ENCODE measurements at regions not wholly inside any gene's neighbourhood (a gene's known extent, or its start where the extent isn't known, plus 50 kb on each side); places are given as distances from the start of the nearest gene placed in this dataset.
"Not testable (repeated sequence)": the region's sequence is repeated elsewhere in the genome, so short reads cannot be mapped to it uniquely, and the experiment has no call there.

DNA sequence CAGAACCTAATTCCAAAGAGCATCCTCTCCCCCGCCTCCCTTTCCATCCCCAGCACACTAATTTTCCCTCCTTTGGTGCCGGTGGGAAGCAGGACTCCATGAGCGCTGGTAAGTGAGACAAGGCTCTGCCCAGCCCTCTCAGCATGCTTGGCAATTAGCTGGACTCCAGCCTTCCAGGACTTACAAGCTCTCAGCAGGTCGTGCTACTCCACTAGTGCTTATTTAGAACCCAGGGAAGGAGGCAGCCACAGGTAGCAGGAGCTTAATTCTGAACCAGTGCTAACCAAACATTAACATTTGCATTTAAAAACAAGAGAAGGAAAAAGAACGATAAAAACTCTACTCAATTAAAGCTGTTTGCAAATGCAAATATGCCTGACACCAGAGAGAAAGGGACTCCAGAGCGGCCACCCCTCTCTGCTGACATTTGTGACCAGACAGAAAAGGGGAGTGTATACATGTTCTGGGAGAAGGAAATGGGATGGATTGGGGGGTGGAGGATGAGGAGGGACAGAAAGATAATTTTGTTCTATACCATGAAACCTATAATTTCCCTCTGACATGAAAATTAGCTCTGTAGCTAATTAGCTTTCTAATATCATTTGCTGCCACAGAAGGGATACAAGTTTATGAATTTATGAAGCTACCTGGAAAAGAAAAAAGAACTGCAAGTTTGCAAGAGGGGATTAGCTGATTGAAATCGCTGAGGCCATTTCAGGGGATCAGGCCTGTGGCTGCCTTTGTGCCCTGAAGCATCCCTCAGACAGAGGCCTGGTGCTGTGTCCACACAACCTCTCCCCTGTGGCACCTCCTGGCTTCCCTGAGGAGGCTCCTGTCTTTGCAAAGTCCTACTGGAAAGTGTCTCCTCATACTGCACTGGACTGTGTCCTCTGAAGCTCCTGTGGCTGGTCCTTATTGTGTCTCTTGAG lies 266.3 kb downstream of the SEC61B start:
- no peak for DNase-seq

DNA sequence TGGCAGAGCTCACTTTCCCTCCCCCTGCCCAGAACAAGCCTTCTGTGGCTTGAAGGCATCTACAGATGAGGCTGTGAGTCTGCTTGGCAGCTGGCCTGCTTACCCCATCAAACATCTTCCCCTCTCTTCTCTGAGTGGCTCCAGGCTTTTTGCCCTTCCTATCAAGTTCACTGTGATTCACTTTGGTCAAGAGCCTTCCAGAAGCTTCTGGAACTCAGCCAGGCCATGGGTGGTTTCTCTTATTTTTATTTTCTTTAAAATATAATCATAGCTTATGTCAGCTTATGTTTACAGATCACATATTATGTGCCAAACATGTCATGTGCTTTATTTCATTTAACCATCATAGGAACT lies 267.0 kb downstream of the SEC61B start:
- no peak for DNase-seq

DNA sequence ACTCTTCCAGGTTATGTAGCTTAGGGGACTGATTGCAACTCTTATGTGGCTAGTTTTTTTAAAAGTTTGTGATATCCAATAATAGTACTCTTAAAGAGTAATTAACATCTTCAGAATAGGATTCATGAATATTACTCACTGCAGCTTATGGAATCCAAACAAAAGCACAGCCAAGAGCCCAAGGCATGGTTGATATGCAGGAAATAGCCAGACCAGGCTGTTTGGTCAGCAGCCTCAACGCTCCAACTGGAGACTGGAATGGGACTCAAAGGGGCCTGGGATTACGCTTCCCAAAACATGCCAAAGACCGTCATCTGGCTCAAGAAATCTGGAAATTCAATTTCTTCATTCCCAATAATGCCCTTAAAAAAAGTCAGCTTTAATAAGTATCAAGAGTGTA lies 268.6 kb downstream of the SEC61B start:
- DNase-seq = no peak

DNA sequence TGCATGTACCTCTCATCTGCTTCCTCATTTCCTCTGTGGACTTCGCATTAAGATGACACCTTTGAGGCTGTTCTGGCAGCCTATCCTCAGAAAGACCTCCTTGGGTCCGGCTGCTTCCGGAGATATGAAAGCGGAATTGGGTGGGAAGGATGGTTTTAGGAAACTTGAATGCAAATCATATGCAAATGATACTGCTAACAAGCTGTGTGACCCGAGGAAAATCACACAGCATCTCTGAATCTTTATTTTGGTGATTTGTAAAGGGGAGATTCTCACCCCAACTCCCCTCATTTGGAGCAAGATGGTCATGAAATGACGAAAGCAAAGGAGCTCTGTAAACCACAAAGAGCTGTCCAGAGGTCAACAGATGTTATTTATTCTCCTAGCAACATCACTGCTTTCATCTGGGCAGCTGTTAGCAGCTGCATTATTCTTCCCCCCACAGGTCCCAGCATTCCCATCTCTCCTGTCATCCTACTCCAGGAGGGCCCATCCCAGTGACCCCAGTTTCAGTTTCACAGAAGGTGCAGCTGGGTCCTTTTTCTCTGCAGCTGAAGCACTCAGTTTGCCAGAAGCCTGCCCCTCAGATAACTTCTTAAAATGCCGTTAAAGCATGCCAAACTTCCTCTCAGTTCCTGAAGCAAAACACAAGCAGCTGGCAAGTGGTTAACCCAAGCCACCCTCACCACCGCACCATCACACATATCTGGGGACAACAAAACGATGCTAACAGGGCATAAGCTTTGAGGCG lies 269.5 kb downstream of the SEC61B start:
- no peak for DNase-seq

DNA sequence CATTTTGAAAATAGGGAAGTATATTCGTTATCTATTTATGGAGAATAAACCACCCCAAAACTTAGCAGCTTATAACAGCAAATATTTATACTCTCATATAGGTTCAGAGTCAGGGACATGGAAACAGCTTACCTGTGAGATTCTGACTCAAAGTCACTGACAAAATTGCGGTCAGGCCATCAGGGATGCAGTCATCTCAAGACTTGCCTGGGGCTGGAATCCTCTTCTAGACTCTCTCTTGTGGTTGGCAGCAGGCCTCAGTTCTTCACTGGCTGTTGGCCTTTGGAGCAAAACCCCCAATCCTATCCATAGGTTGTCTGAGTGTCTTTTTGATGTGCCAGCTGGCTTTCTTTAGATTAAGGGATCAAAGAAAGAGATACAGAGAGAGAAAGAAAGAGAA lies 275.6 kb downstream of the SEC61B start:
- DNase-seq = no peak

DNA sequence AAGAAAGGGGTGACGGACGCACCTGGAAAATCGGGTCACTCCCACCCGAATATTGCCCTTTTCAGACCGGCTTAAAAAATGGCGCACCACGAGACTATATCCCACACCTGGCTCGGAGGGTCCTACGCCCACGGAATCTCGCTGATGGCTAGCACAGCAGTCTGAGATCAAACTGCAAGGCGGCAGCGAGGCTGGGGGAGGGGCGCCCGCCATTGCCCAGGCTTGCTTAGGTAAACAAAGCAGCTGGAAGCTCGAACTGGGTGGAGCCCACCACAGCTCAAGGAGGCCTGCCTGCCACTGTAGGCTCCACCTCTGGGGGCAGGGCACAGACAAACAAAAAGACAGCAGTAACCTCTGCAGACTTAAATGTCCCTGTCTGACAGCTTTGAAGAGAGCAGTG lies 276.9 kb downstream of the SEC61B start:
- not testable (repeated sequence) for DNase-seq

DNA sequence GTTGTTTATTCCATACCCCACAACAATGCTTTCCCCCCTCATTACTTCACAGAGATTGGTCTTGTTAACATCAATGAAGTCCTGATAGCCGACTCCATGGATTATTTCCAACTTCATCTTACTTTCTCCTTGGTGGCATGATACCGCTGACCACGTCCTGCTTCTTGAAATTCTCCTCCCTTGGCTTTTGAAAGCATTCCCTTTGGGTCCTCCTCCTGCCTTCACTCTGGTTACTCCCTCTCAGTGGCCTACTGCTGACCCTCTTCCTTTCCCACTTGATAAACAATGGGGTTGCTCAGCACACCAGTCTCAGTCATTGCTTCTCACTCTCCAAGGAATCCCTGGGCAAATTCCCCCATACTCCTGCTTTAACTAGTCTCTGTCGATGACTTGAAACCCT lies 283.9 kb downstream of the SEC61B start:
- DNase-seq = no peak

DNA sequence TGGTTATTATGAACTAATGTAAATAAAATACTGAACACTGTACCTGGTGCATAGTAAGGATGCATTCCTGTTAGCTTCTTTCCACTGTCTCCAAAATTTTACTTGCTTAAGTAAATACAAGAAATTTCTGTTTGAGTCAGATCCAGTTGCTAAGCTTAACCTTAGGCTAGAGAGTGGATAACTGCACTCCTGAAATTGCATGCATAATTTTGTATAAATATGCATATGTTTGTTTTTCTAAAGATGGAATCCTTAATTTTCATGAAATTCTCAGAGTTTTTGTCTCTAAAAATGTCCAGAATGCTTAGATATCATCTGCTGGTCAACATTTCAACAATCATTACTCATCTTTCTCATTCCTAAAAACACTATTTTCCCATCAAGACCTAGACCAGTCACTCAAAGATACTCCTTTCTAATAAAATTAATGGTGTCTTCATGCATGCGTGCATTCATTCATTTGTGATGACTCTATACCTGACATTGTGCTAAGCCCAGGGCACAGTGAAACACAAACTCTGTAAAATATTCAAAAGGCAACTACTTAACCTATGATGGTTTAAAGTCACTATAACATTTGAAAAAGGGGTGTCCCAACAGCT lies 284.8 kb downstream of the SEC61B start:
- no peak for DNase-seq

DNA sequence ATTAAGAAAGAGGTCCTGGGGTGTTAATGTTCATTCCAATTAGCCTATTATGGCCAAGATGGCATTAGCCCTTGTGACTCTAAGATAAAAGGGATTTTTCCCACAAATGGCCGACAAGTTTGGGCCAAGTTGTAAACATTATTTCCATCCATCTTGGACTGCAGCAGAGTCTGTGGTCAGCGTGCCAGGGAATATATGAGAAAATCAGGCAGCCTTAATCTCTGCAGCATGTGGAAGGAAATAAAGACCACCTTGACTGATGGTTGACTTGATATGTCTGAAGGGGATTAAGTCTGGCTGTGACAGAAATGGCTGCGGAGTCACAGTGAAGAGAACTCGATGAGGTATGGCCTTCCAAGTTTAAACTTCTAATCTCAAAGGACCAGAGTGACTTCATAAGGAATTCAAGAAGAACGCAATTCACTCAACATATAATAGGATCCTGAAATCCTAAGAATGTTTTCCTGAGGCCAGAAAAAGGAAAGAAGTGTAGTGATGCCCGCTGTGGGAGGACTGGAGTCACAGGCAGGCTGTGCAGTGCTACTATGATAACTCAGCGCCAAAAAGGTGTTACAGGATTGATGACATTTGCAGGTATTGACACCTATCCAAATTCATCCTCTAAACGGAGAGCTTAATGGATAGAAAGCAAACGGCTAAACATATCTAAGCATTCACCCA lies 287.1 kb downstream of the SEC61B start:
- no peak for DNase-seq

DNA sequence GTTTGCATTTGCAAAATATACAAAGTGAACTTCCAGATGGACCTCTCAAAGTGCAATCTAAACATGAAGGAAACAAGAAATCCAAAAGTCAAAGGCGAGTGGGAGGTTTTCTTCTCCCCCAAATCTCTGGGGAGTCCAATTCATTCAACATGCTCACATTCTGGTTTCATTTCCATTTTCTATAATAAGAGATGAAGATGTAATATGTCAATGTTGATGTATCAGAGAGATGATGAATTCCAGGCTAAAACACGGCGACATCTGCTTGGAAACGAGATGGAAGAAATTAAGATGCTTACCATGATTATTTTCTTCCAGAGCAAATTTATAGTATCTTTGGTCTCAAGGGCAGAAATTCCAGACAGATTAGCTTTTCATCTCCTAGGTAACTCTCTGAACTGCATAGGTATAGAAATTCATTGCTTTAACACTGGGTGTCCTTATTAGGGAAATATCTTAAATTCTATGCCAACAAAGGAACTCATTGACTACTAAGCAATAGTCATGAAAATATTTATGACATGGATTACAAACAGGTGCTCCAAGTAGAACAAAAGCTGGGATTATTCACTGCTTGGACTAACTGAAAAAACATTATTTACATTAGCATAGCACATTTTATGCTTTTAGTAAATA lies 287.9 kb downstream of the SEC61B start:
- no peak for DNase-seq

DNA sequence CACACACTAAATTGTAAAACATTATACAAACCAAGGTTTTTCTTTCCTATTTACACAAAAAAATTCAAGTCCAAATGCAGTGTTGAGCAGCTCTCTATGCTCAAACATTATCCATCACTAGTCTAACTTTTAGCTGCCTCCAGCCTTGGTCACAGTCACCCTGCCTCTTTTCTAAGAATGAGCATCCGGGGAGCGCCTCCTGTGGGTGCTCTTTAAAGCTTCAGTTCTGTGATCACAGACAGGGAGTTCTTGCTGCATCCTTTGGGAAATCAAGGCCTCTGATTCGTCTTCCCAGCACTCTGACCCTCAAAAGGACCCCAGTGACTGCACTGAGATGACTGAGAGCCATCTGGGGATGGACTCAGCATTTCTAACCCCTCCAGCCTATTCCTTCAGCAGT lies 289.6 kb downstream of the SEC61B start:
- no peak for DNase-seq

DNA sequence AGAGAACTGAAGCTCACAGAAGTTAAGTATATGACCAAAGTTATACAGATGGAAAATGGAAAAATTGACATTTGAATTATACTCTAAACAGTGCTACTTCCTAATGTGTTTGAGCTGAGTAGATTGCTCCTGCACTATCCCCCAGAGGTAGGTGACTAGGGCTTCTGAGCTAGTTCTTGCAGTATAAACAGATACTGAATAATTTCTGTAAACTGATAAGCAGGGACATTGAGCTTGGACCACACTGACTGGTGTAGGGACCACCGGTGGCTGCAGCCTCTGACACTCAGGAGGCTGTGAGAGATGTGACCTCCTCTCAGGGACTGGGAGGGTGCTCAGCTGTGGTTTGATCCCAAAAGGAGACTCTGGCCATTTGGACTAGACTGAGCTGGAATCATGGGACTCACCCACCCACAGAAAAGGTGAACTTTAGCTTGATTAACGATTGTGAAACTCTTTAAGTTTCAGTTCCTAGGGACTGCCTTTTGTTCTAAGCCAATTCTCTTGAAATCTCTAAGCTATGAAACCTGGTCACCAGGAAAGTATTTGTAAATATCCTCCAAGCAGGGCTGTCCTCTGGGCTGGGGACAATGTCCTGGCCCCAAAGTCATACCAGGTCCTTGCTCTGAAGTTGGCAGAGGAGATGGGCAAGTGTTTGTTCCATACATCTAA lies 291.5 kb downstream of the SEC61B start:
- DNase-seq = no peak

DNA sequence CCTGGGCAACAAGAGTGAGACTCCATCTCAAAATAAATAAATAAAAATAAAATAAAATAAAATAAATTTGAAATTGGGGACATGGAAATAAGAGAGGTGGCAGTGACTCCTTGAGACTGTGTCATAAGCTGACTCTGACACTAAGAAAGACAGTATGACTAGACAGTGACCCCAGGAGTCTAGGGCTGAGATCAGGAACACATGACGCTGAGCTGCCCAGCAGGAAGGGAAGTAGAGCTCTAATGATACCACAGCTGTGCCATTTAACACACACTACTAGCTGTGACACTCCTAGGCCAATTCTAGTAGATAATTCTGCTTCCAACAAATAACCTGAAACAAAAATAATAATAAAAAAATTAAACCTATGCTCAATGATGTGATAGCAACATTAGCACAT lies 293.0 kb downstream of the SEC61B start:
- DNase-seq = no peak

DNA sequence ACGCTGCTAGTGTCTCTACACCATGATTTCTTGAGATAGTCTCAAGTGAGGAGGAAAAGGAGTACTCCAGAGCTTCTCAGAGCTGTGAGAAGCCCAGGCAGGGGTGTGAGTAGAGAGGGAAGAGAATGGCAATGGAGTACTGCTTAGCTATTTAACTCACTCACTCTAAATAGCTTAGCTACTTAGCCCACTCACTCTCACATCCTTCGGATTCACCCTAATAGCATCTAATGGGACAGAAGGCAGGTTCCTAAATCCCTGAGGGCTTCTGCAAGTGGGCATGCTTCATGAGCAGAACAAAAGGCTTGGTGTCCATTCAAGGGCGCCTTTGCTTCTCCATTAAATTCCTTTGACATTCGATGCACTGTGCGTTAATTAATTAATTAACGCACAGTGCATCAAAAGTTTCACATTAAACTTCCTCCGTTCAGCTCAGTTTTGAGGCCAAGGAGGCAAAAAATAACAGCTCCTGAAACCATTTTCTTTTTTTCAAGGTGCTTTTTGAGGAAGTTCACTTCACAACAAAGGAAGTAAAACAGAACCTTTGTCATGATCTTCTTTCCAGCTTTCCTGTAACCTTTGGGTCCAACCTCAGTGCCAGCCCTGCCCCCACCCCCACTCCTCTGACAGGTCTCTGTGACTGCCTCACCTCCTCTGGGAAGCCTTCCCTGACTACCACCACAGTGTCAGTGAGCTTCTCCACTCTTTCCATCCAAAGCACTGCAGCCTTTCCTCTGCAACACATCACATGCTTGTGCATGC lies 294.0 kb downstream of the SEC61B start:
- no peak for DNase-seq

DNA sequence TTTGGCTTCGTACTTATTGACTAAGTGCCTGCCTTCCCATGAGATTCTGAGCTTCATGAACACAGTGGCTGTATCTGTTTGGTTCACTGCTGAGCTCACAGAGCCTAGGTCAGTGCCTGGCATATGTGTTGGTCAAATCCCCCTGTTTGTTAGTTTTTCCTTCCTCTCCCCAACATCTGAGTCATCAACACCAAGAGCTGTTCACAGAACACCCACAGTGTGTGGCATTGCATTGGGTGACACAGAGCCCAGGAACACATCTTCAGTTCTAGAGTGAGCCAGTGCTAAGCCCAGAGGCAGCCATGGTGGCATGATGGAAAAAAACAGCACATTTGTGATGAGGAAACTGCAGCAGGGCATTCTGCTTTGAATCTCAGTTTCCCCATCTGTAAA lies 294.6 kb downstream of the SEC61B start:
- DNase-seq = no peak

DNA sequence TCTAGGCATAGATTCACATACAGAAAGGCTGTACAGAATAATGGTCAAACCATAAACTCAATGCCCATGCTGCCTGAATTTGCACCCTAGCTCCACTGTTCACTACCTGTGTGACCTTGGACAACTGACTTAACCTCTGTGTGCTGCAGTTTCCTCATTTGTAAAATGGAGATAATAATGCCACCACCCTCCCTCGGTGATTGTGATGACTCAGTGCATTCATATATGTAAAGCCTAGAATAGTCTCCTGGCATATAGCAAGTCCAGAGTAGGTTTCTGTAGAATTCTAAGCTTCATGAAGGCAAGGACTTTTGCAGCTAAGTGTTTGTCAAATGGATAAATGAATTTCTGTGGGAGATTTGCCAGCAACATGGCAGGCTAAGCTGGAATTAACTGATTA lies 297.8 kb upstream of the NR4A3 start:
- no peak for DNase-seq

DNA sequence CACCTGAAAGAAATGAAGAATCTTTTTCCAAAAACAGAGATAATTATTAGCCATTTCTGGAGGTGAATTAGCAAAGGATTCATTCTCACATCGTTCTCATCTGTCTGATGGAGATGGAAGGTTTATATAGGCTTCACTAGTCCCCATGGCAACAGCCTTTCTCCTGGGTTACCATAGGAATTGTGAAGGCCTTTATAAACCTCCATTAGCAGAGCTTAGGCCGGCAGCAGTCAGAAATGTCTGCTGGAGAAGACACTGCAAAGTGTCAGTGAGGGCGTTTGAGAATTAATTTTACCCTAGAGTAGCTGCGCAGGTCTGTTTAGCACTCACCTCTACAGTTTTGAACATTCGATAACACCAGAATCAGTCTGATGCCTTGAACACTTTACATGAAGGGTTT lies 290.4 kb upstream of the NR4A3 start:
- peak; percentile 12 for DNase-seq

DNA sequence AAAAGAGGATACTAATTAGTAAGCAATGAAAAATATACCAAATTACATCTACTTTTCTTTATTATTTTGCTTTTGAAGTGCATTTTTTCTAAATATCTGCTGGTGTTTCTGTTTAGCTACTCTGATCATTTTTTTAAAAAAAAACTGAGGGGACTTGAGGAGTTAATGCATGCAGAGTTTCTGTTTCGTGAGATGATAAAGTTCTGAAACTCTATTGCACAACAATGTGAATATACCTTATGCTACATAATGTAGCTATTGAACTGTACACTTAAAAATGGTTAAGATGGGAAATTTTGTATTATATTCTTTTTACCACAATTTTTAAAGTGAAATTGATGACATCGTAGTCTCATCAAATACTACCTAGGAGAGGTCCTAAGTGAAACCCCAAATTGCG lies 288.3 kb upstream of the NR4A3 start:
- no peak for DNase-seq

DNA sequence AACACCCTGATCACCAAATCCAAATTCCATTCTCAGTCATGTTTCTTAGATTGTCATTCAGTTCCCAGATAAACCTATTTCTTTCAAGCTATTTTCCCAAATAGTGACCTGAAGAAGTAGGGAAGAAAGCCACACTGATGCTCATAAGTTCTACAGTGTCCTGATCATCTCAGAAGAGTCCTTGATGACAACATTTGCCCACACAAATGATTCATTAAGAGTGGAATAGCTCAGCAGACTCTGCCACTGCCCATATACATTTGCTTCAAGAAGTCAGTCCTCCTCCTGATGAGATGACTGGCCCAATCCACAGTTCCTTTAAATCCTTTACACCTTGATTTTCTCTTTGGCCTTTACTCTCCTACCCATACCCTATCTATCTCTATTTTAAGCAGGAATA lies 283.7 kb upstream of the NR4A3 start:
- no peak for DNase-seq

DNA sequence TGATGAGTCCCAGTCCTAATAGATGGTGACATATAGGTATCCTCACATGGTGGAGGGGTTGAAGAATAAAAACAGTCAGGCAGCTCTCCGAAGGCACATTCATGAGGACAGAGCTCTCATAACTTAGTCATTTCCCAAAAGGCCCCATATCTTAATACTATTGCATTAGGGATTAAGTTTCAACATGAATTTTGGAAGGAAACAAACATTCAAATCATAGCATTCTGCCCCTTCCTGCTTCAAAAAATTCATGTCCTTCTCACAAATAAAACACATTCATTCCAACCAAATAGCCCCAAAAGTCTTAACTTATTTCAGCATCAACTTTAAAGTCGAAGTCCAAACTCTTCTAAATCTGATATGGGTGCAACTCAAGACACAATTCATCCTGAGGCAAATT lies 277.2 kb upstream of the NR4A3 start:
- DNase-seq = no peak

DNA sequence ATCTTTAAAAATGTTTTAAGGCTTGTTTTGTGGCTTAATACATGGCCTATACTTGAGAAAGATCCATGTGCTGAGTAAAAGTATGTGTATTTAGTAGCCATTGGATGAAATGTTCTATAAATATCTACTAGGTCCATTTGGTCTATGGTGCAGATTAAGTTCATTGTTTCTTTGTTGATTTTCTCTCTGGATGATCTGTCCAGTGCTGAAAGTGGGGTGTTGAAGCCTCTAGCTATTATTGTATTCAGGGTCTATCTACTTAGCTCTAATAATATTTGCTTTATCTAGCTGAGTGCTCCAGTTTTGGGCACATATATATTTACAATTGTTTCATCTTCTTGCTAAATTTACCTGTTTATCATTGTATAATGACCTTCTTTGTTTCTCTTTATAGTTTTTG lies 272.2 kb upstream of the NR4A3 start:
- no peak for DNase-seq

DNA sequence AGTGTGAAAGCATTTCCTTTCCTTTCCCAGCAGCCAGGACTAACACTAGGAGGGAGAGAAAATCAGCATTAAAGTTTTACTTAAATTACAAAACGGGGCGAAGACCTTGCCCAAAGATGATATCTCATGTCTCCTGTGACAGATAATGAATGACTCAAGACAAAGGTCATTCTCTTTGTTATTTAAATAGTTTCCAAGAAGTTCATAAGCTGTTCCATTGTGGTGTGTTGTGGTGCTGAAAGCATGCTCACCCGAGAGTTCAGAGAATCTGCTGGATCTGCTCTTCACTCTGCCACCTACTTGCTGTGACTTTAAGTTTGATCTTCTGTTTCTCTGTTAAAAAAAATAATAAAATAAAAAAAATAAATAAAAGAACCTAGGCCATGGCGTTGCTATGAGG lies 265.9 kb upstream of the NR4A3 start:
- no peak for DNase-seq

Measured in NCI-H748 treated with DMSO at 0.1 percent for 48 hours (cell line).